NB4 (cell line): ENCODE measurements at regions not wholly inside any gene's neighbourhood (a gene's known extent, or its start where the extent isn't known, plus 50 kb on each side); places are given as distances from the start of the nearest gene placed in this dataset.
"Not testable (repeated sequence)": the region's sequence is repeated elsewhere in the genome, so short reads cannot be mapped to it uniquely, and the experiment has no call there.

Source experiments
- DNase-seq: peaks from one replicate; pipeline ENCODE4 v3.0.0; 2010; ENCODE audit warnings: low read depth
- H3K4me3 ChIP-seq: one replicate; pipeline ENCODE4 v1.5.1; 2011; ENCODE audit warnings: mild to moderate bottlenecking, low read depth, low read length, moderate library complexity

DNA sequence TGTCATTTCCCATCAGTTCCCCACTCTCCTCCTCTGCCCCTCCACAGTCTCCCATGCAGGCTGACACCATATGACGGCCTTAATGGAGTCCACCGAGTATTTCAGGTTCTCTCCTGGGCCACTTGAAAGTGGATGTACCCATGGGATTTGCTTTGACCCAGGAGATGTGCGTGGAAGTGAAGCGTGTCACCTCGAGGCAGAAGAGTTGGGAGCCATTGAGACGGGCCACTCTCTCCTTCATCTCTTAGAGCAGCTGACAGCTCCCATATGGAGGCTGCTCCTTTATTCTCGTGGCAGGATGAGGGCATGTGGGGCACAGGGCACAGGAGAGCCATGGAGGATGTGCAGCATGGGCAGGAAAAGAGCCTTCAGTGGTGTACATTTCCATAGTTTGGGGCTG lies 144.7 kb upstream of the CRYM start:
- not testable (repeated sequence) for H3K4me3 ChIP-seq, DNase-seq

DNA sequence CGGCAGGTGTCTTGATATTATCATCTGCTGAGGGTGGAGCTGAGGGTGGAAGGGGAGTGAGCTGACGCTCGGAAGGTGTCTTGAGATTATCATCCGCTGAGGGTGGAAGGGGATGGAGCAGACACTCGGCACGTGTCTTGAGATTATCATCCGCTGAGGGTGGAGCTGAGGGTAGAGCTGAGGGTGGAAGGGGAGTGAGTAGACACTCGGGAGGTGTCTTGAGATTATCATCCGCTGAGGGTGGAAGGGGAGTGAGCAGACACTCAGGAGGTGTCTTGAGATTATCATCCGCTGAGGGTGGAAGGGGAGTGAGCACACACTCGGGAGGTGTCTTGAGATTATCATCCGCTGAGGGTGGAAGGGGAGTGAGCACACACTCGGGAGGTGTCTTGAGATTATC lies 126.6 kb upstream of the CRYM start:
- not testable (repeated sequence) for DNase-seq, H3K4me3 ChIP-seq

DNA sequence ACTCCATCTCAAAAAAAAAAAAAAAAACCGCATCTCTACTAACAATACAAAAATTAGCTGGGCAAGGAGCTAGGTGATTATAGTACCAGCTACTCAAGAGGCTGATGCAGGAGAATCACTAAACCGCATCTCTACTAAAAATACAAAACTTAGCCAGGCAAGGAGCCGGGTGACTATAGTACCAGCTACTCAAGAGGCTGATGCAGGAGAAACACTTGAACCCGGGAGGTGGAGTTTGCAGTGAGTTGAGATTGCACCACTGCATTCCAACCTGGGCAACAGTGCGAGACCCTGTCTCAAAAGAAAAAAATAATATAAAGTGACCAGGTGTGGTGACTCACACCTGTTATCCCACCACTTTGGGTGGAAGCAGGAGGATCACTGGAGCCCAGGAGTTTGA lies 119.8 kb upstream of the CRYM start:
- DNase-seq, H3K4me3 ChIP-seq: not testable (repeated sequence)

DNA sequence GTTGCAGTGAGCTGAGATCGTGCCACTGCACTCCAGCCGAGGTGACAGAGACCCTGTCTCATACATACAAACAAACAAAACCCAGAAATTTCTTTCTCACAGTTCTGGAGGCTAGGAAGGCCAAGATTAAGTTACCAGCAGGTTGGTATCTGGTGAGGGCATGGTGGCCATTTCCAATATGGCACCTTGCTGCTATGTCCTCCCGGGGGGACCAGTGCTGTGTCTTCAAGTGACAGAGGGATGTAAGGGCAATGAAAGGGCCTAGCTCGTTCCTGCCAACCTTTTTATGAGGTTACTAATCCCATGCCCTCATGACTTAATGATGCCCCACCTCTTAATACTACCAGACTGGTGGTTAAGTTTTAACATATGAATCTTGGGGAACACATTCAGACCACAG lies 118.5 kb upstream of the CRYM start:
- DNase-seq, H3K4me3 ChIP-seq: not testable (repeated sequence)

DNA sequence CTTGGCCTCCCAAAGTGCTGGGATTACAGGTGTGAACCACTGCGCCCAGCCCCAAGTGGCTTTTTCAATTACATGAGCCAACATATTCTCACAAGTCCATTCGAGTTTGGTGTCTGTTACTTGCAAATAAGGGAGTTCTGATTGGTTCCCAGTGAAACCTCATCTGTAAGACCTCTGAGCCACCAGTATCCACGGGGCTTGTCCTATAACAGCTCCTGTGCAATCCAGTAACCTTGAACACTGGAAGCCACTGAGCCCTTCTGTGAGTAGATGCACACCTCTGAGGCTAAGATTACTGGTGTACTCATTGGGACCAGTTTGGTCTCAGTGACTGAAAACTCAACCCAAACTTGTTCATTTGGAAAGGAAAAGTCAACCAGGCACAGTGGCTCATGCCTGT lies 112.5 kb upstream of the CRYM start:
- not testable (repeated sequence) for H3K4me3 ChIP-seq, DNase-seq

DNA sequence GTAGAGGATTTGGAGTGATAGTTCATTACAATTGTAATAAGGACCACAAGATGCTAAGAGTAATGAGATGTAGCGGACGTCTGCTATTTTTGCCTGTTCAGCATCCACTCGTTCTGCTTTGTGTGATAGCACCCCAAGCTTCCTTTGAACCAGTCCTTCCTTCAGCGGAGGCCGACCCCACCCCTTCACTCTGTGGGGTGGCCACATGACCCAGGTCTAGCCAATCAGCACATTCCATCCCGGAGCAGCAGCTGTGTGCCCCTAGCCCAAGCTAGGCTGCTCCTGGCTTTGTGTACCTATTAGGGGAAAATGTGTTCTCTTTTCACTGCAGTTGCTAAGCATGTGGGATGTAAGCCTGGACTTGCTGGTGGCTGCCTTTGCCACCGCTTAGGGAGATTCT lies 111.8 kb upstream of the CRYM start:
- H3K4me3 ChIP-seq, DNase-seq: not testable (repeated sequence)

DNA sequence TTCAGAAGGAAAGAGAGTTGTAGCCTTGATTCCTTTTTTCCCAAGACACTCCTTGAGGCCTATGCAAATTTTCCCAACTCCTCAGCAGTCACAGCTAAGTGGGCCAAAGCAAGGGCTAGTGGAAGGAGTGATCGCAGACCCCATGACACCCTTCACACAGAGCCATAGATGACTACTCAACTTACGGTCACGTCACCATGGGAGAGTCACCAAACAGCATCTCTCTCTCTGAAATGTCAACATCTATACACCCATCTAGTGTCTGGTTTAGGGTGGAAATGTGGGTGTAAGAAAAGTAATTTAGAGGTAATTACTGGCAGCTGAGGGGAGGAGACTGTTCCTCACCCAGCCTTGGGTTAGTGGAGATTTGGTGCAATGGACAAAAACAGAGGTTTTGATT lies 109.7 kb upstream of the CRYM start:
- H3K4me3 ChIP-seq, DNase-seq: not testable (repeated sequence)

DNA sequence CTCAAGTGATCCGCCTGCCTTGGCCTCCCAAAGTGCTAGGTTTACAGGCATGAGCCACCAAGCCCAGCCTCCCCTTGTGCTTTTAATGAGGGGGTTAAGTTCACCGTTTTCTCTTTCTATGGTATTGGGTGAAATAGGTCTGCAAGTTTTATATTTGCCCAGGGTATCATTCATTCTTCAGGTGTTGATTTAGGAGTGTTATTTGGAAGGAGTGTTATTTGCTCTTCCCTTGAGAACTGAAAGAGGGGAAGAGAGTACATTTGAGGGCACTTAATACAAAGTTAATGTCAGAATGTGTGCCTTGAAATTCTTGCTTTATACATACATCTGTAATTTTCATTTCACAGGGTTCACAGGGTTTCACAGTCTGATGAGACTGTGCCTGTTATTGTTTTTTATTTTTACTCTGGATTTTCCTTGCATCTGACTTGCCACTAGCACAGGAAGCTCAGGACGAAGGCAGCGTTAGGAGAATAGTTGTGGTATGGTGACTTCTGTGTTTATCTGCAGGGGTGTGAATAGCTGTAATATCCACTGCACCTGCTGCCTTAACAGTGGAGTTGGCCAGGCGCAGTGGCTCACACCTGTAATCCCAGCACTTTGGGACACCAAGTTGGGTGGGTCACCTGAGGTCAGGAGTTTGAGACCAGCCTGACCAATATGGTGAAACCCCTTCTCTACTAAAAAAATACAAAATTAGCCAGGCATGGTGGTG lies 108.3 kb upstream of the CRYM start:
- H3K4me3 ChIP-seq, DNase-seq: not testable (repeated sequence)

DNA sequence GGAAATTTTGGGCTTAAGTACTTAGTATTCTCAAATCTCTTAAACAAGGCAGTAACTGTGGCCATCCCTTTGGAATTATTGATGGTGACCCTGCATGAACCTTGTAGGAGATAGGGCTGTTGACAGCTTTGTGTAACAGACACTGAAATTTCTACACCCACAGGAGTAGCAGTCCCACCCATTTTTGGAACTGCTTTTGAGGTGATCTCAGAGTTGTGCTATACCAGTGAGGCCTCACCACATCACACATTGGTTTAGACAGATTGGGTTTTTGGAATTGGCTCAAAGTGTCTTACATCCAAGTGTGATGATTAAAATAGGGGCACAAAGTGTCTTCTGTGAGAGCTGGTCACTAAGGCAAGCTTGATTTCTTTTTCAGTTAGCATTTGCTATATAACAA lies 105.6 kb upstream of the CRYM start:
- not testable (repeated sequence) for DNase-seq, H3K4me3 ChIP-seq

DNA sequence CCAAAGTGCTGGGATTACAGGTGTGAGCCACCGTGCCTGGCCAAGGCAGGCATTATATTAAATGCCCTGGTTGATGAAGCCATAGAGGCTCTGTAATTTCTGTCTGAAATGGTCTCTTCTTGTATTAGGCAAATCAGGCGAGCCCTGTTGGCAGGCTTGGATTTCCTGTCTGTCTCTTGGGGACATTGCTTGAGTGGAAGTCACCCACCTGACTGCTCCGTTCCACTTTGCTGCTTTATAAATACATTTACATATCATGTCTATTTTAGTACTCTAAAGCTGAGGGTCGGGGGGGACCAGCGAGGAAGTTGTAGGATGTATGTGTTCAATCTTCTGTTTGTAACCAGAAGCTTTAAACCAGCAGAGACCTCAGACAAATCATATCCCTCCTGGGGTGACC lies 101.6 kb upstream of the CRYM start:
- DNase-seq, H3K4me3 ChIP-seq: not testable (repeated sequence)

DNA sequence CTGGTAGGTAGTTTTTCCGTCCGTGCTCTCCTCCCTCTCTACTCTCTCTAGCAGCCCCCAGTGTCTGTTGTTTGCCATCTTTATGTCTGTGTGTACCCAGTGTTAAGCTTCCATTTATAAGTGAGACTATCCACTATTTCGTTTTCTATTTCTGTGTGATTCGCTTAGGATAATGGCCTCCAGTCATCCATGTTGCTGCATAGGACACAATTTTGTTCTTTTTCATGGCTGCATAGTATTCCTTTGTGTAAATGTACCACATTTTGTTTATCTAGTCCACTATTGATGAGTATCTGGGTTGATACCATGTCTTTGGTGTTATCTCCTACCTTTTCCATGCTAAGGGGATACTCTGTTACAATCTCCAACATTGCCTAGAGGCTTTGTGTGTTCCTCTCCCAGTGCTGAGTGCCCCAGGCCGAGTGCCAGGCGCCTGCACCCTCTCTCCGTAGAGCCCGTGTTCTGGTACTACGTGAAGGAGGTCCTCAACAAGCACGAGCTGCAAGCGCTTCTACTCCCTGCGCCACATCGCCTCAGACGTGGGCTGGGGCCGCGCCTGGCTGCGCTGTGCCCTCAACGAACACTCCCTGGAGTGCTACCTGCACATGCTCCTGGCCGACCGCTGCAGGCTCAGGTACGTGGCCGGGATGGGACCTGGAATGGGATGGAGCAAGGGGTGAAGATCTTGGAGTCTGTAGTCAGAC lies 98.3 kb upstream of the CRYM start:
- DNase-seq, result not testable (repeated sequence)

DNA sequence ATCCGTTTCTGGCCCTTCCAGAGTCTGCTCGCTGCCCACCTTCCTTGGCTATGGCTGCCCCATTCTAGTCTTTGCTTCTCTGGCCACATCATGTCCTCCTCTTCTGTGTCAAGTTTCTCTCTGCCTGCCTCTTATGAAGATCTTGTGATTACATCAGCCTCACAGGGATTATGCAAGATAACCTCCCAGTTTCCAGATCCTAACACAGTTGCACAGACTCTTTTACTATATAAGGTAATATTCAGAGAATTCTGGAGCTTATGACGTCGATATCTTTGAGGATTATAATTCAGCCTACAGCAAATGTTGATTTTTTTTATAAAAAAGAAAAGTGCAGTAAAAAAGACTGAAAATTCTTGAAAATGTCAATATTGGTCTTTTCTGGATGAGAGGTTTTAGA lies 97.2 kb upstream of the CRYM start:
- not testable (repeated sequence) for H3K4me3 ChIP-seq
- peak; percentile 5 for DNase-seq

More for the DNA sequence above, 98.3 kb upstream of the CRYM start:
- H3K4me3 ChIP-seq, result not testable (repeated sequence)

DNA sequence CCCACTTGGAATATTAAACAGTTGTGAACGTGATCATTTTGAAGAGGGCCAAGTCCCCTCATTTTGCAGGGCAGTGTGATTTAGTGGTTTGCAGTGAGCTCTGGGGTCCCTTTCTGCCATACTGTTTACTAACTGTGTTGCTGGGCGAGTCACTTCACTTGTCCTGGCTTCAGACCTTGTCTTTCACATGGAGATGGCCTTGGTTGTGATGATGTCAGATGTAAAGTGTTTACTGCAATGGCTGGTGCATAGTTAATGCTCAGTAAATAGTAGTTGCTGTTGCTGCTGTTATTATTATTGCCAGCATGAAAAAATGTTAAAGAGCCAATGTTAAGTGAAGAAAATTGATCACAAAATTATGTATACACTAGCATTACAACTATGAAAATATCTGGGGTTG lies 95.4 kb upstream of the CRYM start:
- DNase-seq, H3K4me3 ChIP-seq: not testable (repeated sequence)

DNA sequence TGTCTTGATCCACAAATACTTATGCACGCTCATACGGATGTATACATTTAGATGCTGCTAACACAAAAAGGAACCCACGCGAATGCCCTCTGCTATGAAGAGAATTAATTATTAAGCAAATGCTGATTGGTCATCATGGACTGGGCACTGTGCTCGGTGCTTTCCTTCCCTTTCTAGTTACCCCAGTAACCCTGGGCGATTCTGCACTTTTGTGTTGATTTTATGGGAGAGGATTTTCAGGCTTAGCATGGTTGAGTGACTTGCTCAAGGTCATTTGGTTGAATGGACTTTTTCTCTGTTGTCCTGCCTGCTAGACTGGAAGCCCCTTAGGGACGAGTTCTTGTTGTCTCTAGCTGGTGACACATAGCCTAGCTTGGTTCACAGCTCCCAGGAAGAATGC lies 94.8 kb upstream of the CRYM start:
- not testable (repeated sequence) for DNase-seq, H3K4me3 ChIP-seq

DNA sequence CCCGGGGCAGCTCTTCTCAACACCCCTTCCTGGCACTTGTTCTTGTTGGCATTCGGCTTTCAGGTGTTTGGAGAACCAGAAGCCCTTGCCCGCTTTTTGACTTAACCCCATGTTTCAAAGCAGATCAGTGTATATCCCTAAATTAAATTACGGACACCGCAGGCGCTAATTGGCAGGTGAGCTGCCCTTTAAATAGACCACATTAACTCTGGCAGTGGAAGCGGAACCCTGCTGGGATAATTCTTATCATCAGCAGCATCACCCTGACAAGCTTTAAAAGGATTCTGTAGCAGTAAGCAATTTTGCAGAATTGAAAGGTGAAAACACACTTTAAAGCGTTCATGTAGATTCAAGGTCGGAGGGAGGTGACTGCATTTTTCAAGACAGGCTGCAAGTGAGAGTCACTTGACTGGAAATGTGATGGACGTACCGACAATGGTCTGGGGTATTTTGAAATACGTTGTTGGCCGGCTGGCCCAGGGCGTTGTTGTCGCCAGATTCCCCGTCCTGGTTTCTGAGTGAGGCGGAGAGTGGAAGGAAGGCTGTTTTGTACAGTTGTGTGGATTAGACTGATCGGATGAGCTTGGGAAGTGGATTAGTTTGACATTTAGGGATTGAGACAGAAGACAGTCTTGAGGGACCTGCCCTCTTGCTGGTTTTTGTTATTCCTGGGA lies 94.2 kb upstream of the CRYM start:
- H3K4me3 ChIP-seq, DNase-seq: not testable (repeated sequence)

DNA sequence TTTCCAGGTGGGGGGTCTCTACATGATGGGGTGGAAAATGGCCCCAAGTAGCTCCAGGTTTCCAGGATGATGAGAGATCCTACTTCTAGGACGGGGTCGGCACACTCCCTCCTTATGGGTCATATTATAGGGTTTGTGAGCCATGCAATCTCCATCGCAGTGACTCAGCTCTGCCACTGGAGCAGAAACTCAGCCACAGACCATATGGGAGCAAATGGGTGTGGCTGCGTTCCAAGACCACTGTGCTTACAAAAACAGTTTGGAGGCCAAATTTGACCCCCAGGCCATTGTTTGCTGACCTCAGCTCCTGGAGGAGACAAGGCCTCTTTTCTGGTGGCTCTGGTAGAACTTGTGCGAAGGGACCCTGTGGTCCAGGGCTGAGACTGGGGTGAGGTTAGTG lies 92.7 kb upstream of the CRYM start:
- DNase-seq, result peak; percentile 28
- not testable (repeated sequence) for H3K4me3 ChIP-seq

DNA sequence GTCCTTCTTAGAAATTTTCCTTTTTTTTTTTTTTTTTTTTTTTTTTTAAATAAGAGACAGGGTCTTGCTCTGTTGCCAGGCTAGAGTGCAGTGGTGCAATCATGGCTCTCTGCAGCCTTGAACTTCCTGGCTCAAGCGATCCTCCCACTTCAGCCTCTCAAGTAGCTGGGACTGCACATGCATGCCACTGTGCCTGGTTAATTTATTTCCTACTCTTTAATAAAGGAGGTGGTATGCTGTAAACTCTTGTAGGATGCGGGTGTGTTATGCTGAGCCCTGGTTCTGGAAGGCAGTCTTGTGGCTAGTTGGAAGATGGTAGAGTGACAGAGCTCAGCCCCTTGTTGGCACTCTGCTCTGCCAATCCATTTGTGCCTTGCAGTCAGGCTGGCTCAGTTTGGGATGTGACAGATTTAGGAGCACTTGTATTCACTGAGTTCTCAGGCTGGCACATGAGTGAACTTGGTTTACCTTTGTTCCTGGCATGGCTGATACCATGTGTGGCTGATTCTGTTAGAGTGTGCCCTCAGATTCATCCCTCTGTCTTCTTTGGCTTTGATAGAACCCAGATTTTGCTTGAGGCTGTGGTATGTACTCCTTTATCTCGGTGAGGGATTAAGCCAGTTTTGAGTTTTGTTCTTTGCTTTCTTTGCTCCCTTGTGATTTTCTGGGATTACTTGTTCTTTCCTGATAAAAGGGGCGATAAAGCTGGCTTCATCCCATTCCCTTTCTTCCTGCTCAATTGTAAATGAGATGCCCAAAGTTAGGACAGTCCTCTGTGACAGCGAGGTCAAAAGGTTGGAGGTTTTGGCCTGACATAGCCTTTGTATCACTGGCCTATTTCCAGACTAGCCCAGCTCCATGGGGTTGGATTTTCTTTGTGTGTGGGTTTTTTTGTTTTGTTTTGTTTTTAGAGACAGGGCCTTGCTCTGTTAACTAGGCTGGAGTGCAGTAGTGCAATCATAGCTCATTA lies 91.2 kb upstream of the CRYM start:
- not testable (repeated sequence) for DNase-seq, H3K4me3 ChIP-seq

DNA sequence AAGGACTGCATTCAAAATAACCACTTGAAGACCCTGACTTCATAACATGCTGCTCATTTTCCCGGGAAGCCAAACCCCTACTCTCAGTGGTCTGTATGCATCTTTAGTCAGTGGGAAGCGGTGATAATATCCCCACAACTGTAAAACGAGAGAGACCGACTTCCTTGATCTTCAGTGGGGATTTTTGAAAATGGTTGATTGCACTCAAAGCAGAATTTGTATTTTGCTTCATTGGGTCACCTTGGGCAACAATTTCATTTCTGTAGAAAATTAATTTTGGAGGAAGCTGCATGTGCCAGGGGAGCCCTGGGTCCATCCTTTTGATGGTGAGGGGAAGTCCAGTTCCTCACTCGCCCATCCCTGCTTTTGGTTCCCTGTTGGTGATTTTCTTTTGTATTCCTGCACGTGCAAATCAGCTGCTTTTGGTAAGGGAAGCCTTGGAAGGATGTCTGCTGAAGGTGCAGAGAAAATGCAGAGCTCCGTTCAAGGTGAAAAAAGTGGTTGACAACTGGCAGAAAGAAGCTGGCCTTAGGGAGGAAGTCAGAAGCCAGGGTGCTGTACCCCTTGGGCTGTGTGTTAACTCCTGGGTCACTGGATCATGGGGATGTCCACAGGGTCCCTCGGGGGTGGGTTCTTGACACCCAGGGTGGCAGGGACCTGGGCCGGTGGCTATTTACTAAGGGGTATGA lies 89.8 kb upstream of the CRYM start:
- not testable (repeated sequence) for DNase-seq, H3K4me3 ChIP-seq
